Prostate gland (tissue), 2 donors: ENCODE measurements at regions not wholly inside any gene's neighbourhood (a gene's known extent, or its start where the extent isn't known, plus 50 kb on each side); places are given as distances from the start of the nearest gene placed in this dataset.

ENCODE experiments used
- POLR2A ChIP-seq: fragments of 450-650 bp; IDR thresholded peaks from one replicate; pipeline ENCODE4 v1.6.1; 2016; ENCODE audit warnings: antibody characterized with exemption, mild to moderate bottlenecking
- POLR2AphosphoS5 ChIP-seq: sonication (generic); formaldehyde crosslinking; IDR thresholded peaks from one replicate; pipeline ENCODE4 v1.6.1; 2017; ENCODE audit warnings: antibody characterized with exemption
- TF ChIP-seq, protein P1 (sequence below), 4 experiments: fragments of 200-600 bp in 2 of 4; fragments of 450-650 bp in 2 of 4; sonication (generic) in 2 of 4; IDR thresholded peaks; 1 replicate in 3 of 4; 2 replicates in 1 of 4; pipeline ENCODE4 v1.5.1; 2016 to 2019; ENCODE audit warnings: antibody characterized with exemption in 4 of 4, mild to moderate bottlenecking in 2 of 4, moderate library complexity in 2 of 4

DNA sequence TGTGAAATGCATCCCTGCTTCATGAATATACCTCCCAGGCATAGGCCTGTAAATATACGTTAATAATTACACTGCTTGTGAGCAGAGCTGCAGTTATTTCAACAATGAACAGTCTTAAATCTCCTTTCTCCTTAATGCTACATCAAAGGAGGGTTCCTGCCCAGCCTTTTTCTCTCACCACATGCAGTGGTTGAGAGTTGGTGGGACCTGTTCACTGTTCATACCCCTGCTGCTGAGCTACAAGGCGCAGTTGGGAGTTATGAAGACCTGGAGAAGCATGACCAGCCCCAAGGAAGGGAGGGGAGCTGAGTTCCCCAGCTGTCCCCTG, 111.9 kb upstream of the FOXQ1 start:
- no peak for TF ChIP-seq POLR2A
- TF ChIP-seq, protein P1, sequence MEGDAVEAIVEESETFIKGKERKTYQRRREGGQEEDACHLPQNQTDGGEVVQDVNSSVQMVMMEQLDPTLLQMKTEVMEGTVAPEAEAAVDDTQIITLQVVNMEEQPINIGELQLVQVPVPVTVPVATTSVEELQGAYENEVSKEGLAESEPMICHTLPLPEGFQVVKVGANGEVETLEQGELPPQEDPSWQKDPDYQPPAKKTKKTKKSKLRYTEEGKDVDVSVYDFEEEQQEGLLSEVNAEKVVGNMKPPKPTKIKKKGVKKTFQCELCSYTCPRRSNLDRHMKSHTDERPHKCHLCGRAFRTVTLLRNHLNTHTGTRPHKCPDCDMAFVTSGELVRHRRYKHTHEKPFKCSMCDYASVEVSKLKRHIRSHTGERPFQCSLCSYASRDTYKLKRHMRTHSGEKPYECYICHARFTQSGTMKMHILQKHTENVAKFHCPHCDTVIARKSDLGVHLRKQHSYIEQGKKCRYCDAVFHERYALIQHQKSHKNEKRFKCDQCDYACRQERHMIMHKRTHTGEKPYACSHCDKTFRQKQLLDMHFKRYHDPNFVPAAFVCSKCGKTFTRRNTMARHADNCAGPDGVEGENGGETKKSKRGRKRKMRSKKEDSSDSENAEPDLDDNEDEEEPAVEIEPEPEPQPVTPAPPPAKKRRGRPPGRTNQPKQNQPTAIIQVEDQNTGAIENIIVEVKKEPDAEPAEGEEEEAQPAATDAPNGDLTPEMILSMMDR (IDR thresholded peaks at IDR 0.05): no peak
- no peak for TF ChIP-seq POLR2AphosphoS5
